ENCODE measurements at regions not wholly inside any gene's neighbourhood (a gene's known extent, or its start where the extent isn't known, plus 50 kb on each side); places are given as distances from the start of the nearest gene placed in this dataset.

DNA sequence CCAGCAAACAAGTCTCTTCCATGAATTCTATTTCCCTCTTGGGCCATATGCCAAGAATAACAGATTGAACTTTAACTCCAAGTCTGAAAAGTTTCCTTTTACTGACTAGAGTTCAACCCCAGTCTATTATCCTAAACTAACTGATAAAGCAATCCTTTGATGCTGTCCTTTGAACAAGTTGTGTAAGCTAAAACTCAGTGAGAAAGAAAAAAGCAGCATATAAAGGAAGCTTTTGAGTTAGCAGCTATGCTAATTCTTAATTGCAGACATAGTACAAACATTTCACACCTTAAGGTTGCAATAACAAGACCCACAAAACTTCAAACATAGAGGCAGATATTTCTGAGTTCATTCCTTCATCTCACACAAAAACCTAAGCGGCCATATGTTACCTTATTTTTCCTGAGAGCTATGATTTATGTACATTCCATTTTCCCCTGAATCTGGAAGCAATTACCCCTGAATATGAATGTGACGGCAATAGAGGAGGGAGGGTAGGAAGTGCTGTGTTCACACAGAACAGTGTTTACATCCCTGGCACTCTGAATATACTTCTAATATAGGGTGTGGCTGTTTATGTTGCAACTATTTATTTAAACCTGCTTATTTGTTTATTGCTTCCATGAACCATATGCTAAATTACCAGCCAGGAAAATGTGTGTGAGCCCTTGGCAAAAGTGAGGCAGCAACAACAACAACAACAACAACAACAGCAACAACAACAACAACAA, 180.6 kb downstream of the IRS1 start:
- no peak for DNase-seq

DNA sequence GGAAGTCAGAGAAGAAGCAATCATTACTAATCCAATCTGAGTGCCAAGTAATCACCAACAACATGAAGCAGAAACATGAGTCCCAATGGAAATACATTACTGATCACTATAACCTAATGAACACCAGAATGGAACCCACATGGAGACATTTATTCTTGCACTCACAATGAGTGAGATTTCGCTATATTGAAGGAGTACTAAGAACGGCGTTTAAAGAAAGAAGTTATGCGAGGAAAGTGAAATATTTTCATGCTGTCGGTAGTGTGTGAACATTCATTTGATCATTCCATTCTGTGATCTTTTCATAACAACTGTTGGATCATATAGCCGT, 181.1 kb downstream of the IRS1 start:
- DNase-seq, result no peak

- no peak for DNase-seq
Measured at GRCh38 chr2:226615891-226616290, 183.7 kb downstream of the IRS1 start.

DNA sequence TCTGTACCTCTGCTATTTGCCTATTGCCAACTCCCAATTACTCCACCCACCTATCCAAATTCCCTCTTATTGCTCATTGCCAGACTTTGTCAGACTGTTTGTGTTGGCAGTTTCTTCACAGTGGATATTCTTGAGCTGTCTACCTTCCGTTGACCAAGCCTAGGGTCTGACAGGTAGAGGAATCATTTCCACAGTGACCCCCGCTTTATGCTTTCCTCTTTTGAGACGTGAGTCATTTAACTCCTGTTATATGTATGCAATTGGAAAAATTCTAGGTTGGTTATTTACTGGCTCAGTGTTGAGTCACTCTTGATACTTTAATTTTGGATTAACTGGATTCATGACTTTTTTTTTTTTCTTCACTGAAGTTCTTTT, 187.7 kb downstream of the IRS1 start:
- DNase-seq, result no peak

DNA sequence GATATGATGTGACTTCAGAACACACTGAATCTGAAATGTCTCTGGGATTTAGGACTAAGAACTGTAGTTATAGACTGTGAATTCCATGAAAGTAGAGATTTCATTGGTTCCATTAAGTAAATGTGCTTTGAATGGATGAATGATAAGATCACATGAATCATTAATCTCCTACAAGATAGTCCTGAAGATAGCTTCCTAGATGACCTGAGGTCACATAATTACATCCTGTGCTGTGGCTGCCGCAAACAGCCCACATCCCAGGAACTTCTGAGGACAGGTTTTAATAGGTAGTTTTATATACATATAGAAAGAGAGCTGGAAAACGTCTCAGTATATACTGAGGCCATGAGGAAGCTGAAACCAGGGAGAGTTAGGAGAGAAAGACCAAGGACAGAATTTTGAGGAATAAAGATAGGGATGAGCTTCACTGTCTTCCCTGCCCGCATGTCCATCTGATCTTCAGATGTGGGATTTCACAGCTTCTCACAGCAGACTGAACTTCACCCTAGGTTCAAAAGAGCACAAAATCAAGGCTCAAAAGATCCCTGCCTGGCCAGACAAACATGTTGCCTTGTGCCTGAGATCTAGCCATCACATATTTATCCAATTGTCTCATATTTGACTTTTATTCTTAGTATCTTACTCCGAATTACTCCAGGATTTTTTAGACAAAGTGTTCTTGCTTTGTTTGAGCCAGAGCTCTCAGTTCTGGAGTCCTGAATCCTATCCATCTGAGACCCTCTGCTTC, 188.2 kb downstream of the IRS1 start:
- DNase-seq, result no peak

- no peak for DNase-seq
Measured at GRCh38 chr2:226609366-226609765, 190.3 kb downstream of the IRS1 start.

DNA sequence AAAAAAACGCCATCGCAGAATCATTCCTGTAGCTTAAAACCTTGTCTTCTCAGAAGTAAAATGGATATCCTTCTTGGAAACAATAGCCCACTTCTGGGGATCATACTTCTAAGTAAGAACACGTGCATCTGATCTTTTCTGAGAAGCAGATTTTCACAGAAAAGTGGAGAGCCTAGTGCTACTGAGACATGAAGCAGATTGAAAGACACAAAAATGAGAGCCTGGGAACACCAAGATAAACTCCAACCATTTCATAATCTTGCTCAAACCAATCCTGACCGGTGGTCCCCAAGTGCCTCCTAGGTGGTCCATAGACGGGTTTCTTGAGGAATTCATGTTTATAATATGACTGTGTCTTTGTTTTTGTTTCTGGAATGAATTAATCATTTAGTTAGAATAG, 191.2 kb downstream of the IRS1 start:
- DNase-seq, result no peak

- DNase-seq, result no peak
Measured at GRCh38 chr2:226607379-226607778, 192.2 kb downstream of the IRS1 start.

DNA sequence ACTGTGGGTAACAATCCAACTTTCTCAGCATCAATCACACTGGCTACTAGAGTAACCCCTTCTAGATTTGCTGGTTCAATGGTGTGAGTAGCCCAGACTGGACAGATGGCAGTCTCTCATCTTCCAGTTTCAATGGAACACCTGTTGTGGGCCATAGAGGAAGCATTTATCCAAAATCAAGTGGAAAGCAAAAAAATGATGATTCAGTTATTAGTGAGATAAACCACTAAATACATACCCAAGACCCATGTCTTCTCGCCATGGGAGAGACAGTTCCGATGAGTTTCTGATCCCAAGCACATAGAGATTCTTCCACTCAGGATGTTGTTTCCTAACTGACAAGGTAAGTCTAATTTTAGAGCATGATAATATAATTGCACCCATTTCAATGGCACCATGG, 194.0 kb downstream of the IRS1 start:
- DNase-seq, result no peak

DNA sequence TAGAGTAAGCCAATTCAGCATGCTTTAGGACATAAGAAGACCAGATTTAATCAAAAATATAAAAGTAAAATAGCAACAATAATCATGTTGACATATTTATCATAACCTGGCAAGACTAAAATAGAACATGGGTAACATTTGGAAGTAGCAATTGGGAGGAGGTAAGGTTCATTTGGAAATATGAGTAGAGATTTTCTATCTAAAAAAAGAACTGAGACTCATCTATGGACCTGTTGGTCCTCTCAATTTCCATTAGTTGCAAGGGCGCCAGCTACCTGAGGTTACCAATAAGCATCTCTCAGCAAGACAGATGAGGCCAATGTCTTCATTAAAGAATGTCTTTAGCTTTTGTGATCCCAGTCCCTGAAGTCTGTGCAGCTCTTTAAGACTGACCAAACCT, 196.0 kb downstream of the IRS1 start:
- DNase-seq, result no peak

GRCh38 chr2:226601881-226602662, 197.5 kb downstream of the IRS1 start:
- DNase-seq, result no peak

GRCh38 chr2:226600802-226601201, 198.8 kb downstream of the IRS1 start:
- no peak for DNase-seq

DNA sequence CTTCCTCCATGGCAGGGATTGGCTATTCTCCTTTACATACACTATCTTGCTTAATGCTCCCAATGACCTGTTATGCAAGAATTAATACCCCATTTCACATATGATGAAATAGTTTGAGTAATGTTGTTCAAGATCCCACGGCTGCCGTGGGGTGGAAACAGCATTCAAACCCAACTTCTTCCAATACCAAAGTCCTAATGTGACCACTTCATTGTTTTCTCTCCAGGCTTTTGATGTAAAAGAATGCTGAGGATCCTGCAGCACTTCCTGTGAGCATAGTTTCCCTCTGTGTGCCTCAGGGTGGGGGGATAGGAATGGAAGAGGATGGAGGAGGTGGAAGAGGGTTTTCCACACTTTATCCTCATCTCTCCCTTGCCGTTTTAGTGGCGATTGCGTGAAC, 199.4 kb downstream of the IRS1 start:
- DNase-seq, result no peak

GRCh38 chr2:226589043-226589442, 210.6 kb downstream of the IRS1 start:
- no peak for DNase-seq

- DNase-seq, result no peak
Measured at GRCh38 chr2:226585130-226585561, 214.5 kb downstream of the IRS1 start.

GRCh38 chr2:226584518-226585055, 215.0 kb downstream of the IRS1 start:
- no peak for DNase-seq

GRCh38 chr2:226583715-226584114, 215.9 kb downstream of the IRS1 start:
- no peak for DNase-seq

DNA sequence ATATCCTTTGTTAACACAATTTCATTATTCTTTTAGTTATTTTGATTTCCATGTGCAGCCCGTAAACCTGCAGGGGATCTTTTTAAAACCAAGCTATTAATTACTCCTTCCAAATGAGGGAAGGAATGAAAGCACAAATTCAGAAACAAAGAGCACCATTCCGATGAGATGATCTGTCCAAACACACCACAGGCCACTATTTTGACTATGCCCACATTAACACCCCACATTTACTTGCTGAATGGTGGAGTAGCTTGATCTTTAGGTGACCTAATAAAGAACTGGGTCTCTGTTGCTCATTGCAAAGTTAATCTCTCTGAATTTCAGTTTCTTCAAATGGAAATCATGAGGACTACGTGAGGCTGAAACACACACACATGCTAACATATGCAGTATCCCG, 218.0 kb downstream of the IRS1 start:
- no peak for DNase-seq

- no peak for DNase-seq
Measured at GRCh38 chr2:226581004-226581403, 218.6 kb downstream of the IRS1 start.

DNA sequence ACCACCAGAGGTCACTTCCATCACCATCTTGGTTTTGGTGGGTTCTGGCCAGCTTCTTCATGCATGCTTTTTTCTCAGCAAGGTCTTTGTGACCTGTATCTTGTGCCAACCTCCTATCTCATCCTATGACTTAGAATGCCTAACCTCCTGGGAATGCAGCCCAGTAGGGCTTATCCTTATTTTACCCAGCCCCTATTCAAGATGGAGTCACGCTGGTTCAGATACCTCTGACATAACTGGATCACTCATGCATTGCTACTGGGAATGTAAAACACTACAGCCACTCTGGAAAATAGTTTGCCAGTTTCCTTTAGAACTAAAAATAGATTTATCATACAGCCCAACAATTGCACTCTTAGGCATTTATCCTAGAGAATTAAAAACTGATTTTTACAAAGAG, 219.2 kb downstream of the IRS1 start:
- DNase-seq, result no peak

- no peak for DNase-seq
Measured at GRCh38 chr2:226579519-226579918, 220.1 kb downstream of the IRS1 start.

DNA sequence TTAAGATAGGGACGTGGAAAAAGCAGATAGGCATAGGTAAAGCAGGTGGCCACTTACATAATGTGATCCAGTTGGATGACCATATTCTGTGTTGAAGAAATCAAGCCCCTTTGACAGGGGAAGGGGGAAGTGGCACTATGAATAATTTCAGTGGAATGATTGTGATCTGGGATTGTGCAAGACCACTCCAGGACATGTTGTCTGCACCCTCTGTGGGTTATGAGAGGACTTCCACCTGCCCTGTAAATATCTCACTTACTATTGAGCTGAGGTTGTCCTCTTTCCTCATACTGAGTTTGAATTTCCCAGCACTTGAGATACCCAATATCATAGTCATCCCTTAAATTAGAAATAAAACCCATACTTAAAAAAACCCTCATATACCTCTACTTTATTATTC, 220.7 kb downstream of the IRS1 start:
- DNase-seq, result no peak

- DNase-seq, result no peak
Measured at GRCh38 chr2:226578373-226578772, 221.2 kb downstream of the IRS1 start.

DNA sequence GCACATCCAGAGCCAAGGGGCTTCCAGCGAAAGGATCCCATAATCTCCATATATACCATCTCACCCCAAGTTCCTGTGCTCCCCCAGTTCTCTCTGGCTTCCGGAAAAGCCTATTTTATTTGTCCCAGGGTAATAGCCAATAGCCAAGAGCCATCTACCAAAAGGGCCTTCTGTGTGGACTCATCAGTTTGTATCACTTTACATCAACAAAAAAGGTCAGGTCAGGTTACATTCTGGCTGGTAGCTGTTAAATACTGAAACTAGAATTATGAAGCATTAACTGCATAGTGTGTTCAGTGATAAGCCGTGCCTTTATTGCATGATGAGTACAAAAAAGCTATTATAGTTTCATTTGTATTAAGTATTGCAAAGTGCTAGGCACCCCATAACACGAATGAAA, 223.7 kb downstream of the IRS1 start:
- no peak for DNase-seq
